ENCODE measurements at regions not wholly inside any gene's neighbourhood (a gene's known extent, or its start where the extent isn't known, plus 50 kb on each side); places are given as distances from the start of the nearest gene placed in this dataset.

GRCh38 chr5:14017904-14018303 lies 73.4 kb upstream of the DNAH5 start (continued):
- TF ChIP-seq, protein P1, sequence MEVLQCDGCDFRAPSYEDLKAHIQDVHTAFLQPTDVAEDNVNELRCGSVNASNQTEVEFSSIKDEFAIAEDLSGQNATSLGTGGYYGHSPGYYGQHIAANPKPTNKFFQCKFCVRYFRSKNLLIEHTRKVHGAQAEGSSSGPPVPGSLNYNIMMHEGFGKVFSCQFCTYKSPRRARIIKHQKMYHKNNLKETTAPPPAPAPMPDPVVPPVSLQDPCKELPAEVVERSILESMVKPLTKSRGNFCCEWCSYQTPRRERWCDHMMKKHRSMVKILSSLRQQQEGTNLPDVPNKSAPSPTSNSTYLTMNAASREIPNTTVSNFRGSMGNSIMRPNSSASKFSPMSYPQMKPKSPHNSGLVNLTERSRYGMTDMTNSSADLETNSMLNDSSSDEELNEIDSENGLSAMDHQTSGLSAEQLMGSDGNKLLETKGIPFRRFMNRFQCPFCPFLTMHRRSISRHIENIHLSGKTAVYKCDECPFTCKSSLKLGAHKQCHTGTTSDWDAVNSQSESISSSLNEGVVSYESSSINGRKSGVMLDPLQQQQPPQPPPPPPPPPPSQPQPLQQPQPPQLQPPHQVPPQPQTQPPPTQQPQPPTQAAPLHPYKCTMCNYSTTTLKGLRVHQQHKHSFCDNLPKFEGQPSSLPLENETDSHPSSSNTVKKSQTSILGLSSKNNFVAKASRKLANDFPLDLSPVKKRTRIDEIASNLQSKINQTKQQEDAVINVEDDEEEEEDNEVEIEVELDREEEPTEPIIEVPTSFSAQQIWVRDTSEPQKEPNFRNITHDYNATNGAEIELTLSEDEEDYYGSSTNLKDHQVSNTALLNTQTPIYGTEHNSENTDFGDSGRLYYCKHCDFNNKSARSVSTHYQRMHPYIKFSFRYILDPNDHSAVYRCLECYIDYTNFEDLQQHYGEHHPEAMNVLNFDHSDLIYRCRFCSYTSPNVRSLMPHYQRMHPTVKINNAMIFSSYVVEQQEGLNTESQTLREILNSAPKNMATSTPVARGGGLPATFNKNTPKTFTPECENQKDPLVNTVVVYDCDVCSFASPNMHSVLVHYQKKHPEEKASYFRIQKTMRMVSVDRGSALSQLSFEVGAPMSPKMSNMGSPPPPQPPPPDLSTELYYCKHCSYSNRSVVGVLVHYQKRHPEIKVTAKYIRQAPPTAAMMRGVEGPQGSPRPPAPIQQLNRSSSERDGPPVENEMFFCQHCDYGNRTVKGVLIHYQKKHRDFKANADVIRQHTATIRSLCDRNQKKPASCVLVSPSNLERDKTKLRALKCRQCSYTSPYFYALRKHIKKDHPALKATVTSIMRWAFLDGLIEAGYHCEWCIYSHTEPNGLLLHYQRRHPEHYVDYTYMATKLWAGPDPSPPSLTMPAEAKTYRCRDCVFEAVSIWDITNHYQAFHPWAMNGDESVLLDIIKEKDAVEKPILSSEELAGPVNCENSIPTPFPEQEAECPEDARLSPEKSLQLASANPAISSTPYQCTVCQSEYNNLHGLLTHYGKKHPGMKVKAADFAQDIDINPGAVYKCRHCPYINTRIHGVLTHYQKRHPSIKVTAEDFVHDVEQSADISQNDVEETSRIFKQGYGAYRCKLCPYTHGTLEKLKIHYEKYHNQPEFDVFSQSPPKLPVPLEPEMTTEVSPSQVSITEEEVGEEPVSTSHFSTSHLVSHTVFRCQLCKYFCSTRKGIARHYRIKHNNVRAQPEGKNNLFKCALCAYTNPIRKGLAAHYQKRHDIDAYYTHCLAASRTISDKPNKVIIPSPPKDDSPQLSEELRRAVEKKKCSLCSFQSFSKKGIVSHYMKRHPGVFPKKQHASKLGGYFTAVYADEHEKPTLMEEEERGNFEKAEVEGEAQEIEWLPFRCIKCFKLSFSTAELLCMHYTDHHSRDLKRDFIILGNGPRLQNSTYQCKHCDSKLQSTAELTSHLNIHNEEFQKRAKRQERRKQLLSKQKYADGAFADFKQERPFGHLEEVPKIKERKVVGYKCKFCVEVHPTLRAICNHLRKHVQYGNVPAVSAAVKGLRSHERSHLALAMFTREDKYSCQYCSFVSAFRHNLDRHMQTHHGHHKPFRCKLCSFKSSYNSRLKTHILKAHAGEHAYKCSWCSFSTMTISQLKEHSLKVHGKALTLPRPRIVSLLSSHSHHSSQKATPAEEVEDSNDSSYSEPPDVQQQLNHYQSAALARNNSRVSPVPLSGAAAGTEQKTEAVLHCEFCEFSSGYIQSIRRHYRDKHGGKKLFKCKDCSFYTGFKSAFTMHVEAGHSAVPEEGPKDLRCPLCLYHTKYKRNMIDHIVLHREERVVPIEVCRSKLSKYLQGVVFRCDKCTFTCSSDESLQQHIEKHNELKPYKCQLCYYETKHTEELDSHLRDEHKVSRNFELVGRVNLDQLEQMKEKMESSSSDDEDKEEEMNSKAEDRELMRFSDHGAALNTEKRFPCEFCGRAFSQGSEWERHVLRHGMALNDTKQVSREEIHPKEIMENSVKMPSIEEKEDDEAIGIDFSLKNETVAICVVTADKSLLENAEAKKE (CRISPR knock-in tag; IDR thresholded peaks at IDR 0.05), result no peak
- TF ChIP-seq, protein P2, sequence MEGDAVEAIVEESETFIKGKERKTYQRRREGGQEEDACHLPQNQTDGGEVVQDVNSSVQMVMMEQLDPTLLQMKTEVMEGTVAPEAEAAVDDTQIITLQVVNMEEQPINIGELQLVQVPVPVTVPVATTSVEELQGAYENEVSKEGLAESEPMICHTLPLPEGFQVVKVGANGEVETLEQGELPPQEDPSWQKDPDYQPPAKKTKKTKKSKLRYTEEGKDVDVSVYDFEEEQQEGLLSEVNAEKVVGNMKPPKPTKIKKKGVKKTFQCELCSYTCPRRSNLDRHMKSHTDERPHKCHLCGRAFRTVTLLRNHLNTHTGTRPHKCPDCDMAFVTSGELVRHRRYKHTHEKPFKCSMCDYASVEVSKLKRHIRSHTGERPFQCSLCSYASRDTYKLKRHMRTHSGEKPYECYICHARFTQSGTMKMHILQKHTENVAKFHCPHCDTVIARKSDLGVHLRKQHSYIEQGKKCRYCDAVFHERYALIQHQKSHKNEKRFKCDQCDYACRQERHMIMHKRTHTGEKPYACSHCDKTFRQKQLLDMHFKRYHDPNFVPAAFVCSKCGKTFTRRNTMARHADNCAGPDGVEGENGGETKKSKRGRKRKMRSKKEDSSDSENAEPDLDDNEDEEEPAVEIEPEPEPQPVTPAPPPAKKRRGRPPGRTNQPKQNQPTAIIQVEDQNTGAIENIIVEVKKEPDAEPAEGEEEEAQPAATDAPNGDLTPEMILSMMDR (conservative IDR thresholded peaks at IDR 0.05; ENCODE audit: low read depth in 2 of 2), result no peak
- no peak for TF ChIP-seq EZH2phosphoT487 (IDR thresholded peaks at IDR 0.05; ENCODE audit: unreplicated experiment)
- TF ChIP-seq CREB1 (CRISPR knock-in tag; IDR thresholded peaks at IDR 0.05; ENCODE audit: low read depth), result no peak
- no peak for TF ChIP-seq NANOG (IDR thresholded peaks at IDR 0.05; ENCODE audit: borderline replicate concordance)
- TF ChIP-seq ZNF114 (CRISPR knock-in tag; IDR thresholded peaks at IDR 0.05), result no peak
- no peak for TF ChIP-seq REST (IDR thresholded peaks at IDR 0.05; ENCODE audit: unreplicated experiment)
- no peak for TF ChIP-seq ETS1 (IDR thresholded peaks at IDR 0.05)
